ENCODE measurements at regions not wholly inside any gene's neighbourhood (a gene's known extent, or its start where the extent isn't known, plus 50 kb on each side); places are given as distances from the start of the nearest gene placed in this dataset.

DNA sequence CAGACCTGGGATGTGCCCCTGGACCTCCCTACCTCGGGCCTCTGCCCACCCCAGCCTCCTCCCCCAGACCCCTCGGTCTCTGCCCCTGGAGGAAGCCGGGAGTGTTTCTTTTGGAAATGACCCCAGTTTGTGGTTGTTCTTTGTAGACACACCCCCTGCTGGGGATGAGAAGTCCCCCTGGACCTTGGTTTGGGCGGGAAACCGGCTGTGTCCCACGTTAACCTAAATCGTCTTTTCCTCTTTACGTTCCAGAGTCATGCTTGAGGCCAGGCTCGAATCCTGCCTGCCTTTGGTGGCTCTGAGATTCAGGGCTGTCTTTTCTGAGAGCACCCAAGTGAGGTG is 116.6 kb downstream of the METRNL start:
- TF ChIP-seq, protein P1, sequence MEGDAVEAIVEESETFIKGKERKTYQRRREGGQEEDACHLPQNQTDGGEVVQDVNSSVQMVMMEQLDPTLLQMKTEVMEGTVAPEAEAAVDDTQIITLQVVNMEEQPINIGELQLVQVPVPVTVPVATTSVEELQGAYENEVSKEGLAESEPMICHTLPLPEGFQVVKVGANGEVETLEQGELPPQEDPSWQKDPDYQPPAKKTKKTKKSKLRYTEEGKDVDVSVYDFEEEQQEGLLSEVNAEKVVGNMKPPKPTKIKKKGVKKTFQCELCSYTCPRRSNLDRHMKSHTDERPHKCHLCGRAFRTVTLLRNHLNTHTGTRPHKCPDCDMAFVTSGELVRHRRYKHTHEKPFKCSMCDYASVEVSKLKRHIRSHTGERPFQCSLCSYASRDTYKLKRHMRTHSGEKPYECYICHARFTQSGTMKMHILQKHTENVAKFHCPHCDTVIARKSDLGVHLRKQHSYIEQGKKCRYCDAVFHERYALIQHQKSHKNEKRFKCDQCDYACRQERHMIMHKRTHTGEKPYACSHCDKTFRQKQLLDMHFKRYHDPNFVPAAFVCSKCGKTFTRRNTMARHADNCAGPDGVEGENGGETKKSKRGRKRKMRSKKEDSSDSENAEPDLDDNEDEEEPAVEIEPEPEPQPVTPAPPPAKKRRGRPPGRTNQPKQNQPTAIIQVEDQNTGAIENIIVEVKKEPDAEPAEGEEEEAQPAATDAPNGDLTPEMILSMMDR (IDR thresholded peaks at IDR 0.05; ENCODE audit: low read length), result no peak
- no peak for TF ChIP-seq EZH2 (IDR thresholded peaks at IDR 0.05; ENCODE audit: borderline replicate concordance, low read length)

Measured in OCI-LY1 (cell line).